K562 (cell line): ENCODE measurements at regions not wholly inside any gene's neighbourhood (a gene's known extent, or its start where the extent isn't known, plus 50 kb on each side); places are given as distances from the start of the nearest gene placed in this dataset.

ENCODE experiments used
- ADNP ChIP-seq: fragments of 200-800 bp; sonication (Bioruptor generic); IDR thresholded peaks from 2 replicates; pipeline ENCODE4 v1.6.1; 2016; ENCODE audit warnings: missing genetic modification characterization, missing compliant biosample characterization
- CTCF ChIP-seq, 3 experiments: IDR thresholded peaks in 2 of 3; conservative IDR thresholded peaks in 1 of 3; 2 replicates each; pipeline ENCODE4 v1.5.1; 2011 to 2012; ENCODE audit warnings: low read length in 3 of 3, mild to moderate bottlenecking in 3 of 3, control low read depth in 2 of 3, improper control_type of control experiment in 1 of 3, inconsistent platforms in 1 of 3, low read depth in 1 of 3, mixed read lengths in 1 of 3, moderate library complexity in 1 of 3; ENCODE audit not compliant: insufficient read depth in 2 of 3
- EGR1 ChIP-seq: fragments of 450-650 bp; conservative IDR thresholded peaks from 2 replicates; pipeline ENCODE4 v1.6.1; 2017; ENCODE audit warnings: mild to moderate bottlenecking
- JUND ChIP-seq, 2 experiments: IDR thresholded peaks; 2 replicates in 1 of 2; 3 replicates in 1 of 2; pipeline ENCODE4 v1.6.1; 2011; ENCODE audit warnings: borderline replicate concordance in 2 of 2, low read depth in 2 of 2, low read length in 2 of 2, improper control_type of control experiment in 1 of 2, missing biosample characterization in 1 of 2, missing genetic modification characterization in 1 of 2, missing genetic modification reagents in 1 of 2
- MAX ChIP-seq: sonication (generic); formaldehyde crosslinking; IDR thresholded peaks from 2 replicates; pipeline ENCODE4 v1.9.0; 2022; ENCODE audit warnings: mild to moderate bottlenecking, missing genetic modification reagents
- RBM39 ChIP-seq: fragments of 200-400 bp; formaldehyde crosslinking; optimal IDR thresholded peaks from 2 replicates; pipeline ENCODE3; 2018; ENCODE audit warnings: low read depth, low read length
- SNAPC5 ChIP-seq: fragments of 250-450 bp; sonication (Bioruptor Pico); IDR thresholded peaks from 2 replicates; pipeline ENCODE4 v1.8.0; 2021; ENCODE audit warnings: moderate library complexity, mild to moderate bottlenecking, inconsistent platforms
- TEAD2 ChIP-seq: fragments of 450-650 bp; IDR thresholded peaks from 2 replicates; pipeline ENCODE4 v1.6.1; 2016; ENCODE audit warnings: missing genetic modification characterization, control low read depth, missing compliant biosample characterization
- U2AF1 ChIP-seq: fragments of 200-400 bp; formaldehyde crosslinking; optimal IDR thresholded peaks from 2 replicates; pipeline ENCODE3; 2017; ENCODE audit warnings: mild to moderate bottlenecking, low read depth, low read length, moderate library complexity
- ZNF24 ChIP-seq: fragments of 450-650 bp; IDR thresholded peaks from 2 replicates; pipeline ENCODE4 v1.6.1; 2016
- ZNF354B ChIP-seq: fragments of 250-450 bp; sonication (Bioruptor Pico); IDR thresholded peaks from 2 replicates; pipeline ENCODE4 v1.4.0; 2020

DNA sequence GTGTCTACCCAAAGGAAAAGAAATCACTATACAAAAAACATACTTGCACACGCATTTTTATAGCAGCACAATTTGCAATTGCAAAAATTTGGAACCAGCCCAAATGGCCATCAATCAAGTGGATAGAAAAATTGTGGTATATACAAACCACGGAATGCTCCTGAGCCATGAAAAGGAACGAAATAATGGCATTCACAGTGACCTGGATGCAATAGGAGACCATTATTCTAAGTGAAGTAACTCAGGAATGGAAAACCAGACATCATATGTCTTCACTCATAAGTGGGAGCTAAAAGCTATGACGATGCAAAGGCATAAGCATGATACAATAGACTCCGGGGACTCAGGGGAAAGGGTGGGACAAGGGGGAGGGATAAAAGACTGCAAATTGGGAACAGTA, 78.4 kb downstream of the ENC1 start:
- no peak for TF ChIP-seq TEAD2
- no peak for TF ChIP-seq ADNP
- no peak for TF ChIP-seq CTCF (IDR thresholded peaks at IDR 0.05 in 2 of 3, conservative IDR thresholded peaks at IDR 0.05 in 1 of 3; ENCODE audit: insufficient read depth in 2 of 3, low read depth in 1 of 3, low read length in 3 of 3)
- TF ChIP-seq ZNF24 = no peak
- no peak for TF ChIP-seq JUND (IDR thresholded peaks at IDR 0.05; ENCODE audit: borderline replicate concordance, low read depth, low read length)
- TF ChIP-seq JUND (tag; IDR thresholded peaks at IDR 0.05; ENCODE audit: borderline replicate concordance, low read depth, low read length) = no peak
- TF ChIP-seq ZNF354B = no peak
- no peak for TF ChIP-seq SNAPC5 (CRISPR knock-in tag)
- TF ChIP-seq MAX (CRISPR knock-in tag) = no peak
- no peak for TF ChIP-seq U2AF1
- no peak for TF ChIP-seq RBM39
- TF ChIP-seq EGR1 = no peak
